PC-9 (cell line): ENCODE measurements at regions not wholly inside any gene's neighbourhood (a gene's known extent, or its start where the extent isn't known, plus 50 kb on each side); places are given as distances from the start of the nearest gene placed in this dataset.
A peak's percentile ranks its signal among the peaks of the same experiment; 100 is the strongest.

ENCODE experiments used
- BruUV-seq: library from RNA; stranded (reverse); fragments of 400-500 nt; replicated peaks from 2 replicates; lab custom pipeline; 2021; lab: Mats Ljungman, UMichigan
- CTCF ChIA-PET: fragments of 300-600 bp; sonication (Branson Sonifier 250); formaldehyde crosslinking; loops from one replicate; lab custom pipeline; 2022; ENCODE audit warnings: antibody characterized with exemption; lab: Charles Lee
- POLR2A ChIA-PET: fragments of 300-600 bp; sonication (Branson Sonifier 250); formaldehyde crosslinking; loops from one replicate; lab custom pipeline; 2022; ENCODE audit warnings: antibody characterized with exemption; ENCODE audit not compliant: unreplicated experiment; lab: Charles Lee
- DNase-seq, 2 experiments: peaks; one replicate each; pipeline versions ENCODE4 v3.0.0 to v3.0.0-alpha.2; 2015 to 2022; ENCODE audit warnings: mixed read lengths in 1 of 2
- H2AFZ ChIP-seq: fragments of 200-600 bp; sonication (generic); 2 replicates; pipeline ENCODE4 v1.8.1; 2017; ENCODE audit warnings: antibody characterized with exemption
- H3F3A ChIP-seq: fragments of 200-600 bp; sonication (generic); 2 replicates; pipeline ENCODE4 v1.8.1; 2017; ENCODE audit warnings: antibody characterized with exemption, mild to moderate bottlenecking, low read depth; ENCODE audit not compliant: insufficient read depth
- H3K27ac ChIP-seq: fragments of 200-600 bp; sonication (generic); 2 replicates; pipeline ENCODE4 v1.6.1; 2016; ENCODE audit warnings: mixed run types
- H3K27me3 ChIP-seq: fragments of 200-600 bp; sonication (generic); 2 replicates; pipeline ENCODE4 v1.6.1; 2016; ENCODE audit warnings: low read depth, mixed run types; ENCODE audit not compliant: insufficient read depth
- H3K36me3 ChIP-seq: fragments of 200-600 bp; sonication (generic); 2 replicates; pipeline ENCODE4 v1.6.1; 2016; ENCODE audit warnings: low read depth, mixed run types
- H3K4me1 ChIP-seq: fragments of 200-600 bp; sonication (generic); replicated peaks from 2 replicates; pipeline ENCODE4 v1.6.1; 2016; ENCODE audit warnings: mixed run types; ENCODE audit not compliant: insufficient read depth
- H3K4me2 ChIP-seq: fragments of 200-600 bp; sonication (generic); 2 replicates; pipeline ENCODE4 v1.6.1; 2017; ENCODE audit warnings: mixed run types
- H3K4me3 ChIP-seq: fragments of 200-600 bp; sonication (generic); 2 replicates; pipeline ENCODE4 v1.6.1; 2016; ENCODE audit warnings: mixed run types
- H3K79me2 ChIP-seq: fragments of 200-600 bp; sonication (generic); 2 replicates; pipeline ENCODE4 v1.6.1; 2017; ENCODE audit warnings: low read depth, mixed run types
- H3K9me2 ChIP-seq: fragments of 200-600 bp; sonication (generic); 2 replicates; pipeline ENCODE4 v1.8.1; 2017; ENCODE audit warnings: mild to moderate bottlenecking; ENCODE audit not compliant: insufficient read depth
- H3K9me3 ChIP-seq: fragments of 200-600 bp; sonication (generic); 2 replicates; pipeline ENCODE4 v1.8.1; 2016; ENCODE audit warnings: low read depth; ENCODE audit not compliant: insufficient read depth
- H4K20me1 ChIP-seq: fragments of 200-600 bp; sonication (generic); 2 replicates; pipeline ENCODE4 v1.8.1; 2017; ENCODE audit not compliant: insufficient read depth
- EZH2 ChIP-seq: fragments of 200-600 bp; sonication (generic); IDR thresholded peaks from 2 replicates; pipeline ENCODE4 v1.8.0; 2017; ENCODE audit warnings: antibody characterized with exemption, low read depth
- intact Hi-C: fragments of 100-400 bp; cut with micrococcal nuclease; formaldehyde crosslinking; loops from one replicate; pipeline ENCODE4 v1.10.0; 2022; ENCODE audit not compliant: unreplicated experiment
- TF ChIP-seq, protein P1 (sequence below): fragments of 200-600 bp; sonication (generic); conservative IDR thresholded peaks from 2 replicates; pipeline ENCODE4 v1.6.1; 2017; ENCODE audit warnings: mixed run types, antibody characterized with exemption, mild to moderate bottlenecking, moderate library complexity

DNA sequence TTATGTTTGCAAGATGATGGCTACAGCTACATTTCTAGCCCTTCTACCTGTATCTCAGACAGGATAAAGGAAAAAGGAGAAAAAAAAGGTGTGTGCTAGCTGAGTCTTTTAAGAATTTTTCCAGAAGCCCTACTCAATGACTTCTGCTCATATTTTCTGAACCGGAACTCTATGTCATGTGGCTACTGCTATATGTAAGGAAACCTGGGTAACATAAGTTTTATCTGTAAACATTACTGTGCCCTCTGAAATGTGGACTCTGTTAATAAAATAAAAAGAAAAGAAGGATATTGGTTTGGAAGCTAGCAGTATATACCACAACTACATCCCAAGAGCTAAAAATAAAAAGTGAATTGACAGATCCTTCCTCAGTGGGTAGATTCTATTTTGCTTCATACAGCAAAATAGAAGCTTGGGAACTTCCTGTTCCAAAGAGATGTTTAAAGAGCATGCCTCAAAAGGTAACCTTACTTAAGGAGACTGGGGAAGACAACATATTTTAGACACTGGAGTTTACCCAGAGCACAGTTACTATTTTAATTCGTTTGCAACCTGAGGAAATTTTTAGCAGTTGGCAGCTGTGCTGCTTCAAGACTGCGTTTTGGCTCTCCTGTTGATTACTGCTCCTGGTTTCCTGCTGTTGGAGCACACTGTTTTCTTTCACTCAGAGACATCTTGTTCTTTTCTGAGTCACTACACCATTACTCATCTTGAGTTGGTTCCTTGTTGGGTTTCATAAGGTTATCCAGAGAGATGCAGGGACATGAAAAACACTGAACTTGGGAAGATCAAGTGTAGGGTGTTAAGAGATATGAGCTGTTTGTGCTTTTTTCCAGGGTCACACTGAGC is 280.7 kb downstream of the NFKBIZ start:
- H3K9me2 ChIP-seq: no peaks in the 10 kb centered on the region; the same call in 1 of the 2 replicates
- peak overlapping the region; percentile 27; the same call in 1 of the 2 replicates for H3K27ac ChIP-seq
- H3K9me3 ChIP-seq: peaks cover 4% of the 10 kb centered on the region
- peaks cover 13% of the 10 kb centered on the region for H3K4me1 ChIP-seq
- H3K4me2 ChIP-seq: no peak overlapping the region
- H3K4me3 ChIP-seq: no peak overlapping the region
- no peaks in the 10 kb centered on the region for H3K27me3 ChIP-seq
- no peaks in the 10 kb centered on the region for H4K20me1 ChIP-seq
- CTCF ChIA-PET: interaction anchor here (0.6 kb wide), 1 partner anchor 50 kb away, joined by 6 read pairs; no protein-coding TSS in a partner anchor
- peak in 1 of 2 experiments; percentile 73 for DNase-seq
- no peaks in the 10 kb centered on the region for H3F3A ChIP-seq
- H3K79me2 ChIP-seq: no peaks in the 10 kb centered on the region
- POLR2A ChIA-PET: no interaction called here
- no peaks in the 10 kb centered on the region for H3K36me3 ChIP-seq
- no peak for TF ChIP-seq EZH2
- BruUV-seq: no TSS peak
- peak overlapping the region; percentile 21 for H2AFZ ChIP-seq
- intact Hi-C loops: no loop called here

DNA sequence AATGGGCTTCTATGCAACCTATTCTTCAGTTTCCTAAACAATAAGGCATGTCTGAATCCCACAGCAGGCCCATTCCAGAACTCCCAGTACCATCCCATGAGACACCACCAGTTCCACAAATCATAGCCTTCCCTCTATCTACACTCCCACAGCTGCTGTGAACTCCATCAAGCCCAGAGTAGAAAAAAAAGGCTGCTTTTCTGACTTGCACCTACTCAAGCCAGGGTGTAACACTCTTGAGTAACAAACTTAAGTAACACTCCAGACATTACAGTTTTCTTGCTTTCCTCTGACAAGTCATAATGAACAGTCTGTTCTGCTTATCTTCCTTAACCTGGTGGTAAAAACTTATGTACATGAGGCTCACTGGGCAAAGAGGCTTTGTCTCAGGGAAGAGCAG is 283.1 kb downstream of the NFKBIZ start:
- Histone ChIP-seq H3K9me3 (no peaks in the 10 kb centered on the region; the same call in 1 of the 2 replicates), H3K9me2 (no peaks in the 10 kb centered on the region; the same call in 1 of the 2 replicates), H3K36me3 (no peaks in the 10 kb centered on the region), H3K27me3 (no peaks in the 10 kb centered on the region), H3K4me1 (peaks cover 11% of the 10 kb centered on the region), H4K20me1 (no peaks in the 10 kb centered on the region), H3K4me2 (no peak overlapping the region), H2AFZ (no peak overlapping the region), H3K27ac (no peak overlapping the region), H3K4me3 (no peak overlapping the region), H3K79me2 (no peaks in the 10 kb centered on the region), H3F3A (no peaks in the 10 kb centered on the region)
- DNase-seq: no peak
- intact Hi-C loops: no loop called here
- no TSS peak for BruUV-seq
- TF ChIP-seq, protein P1, sequence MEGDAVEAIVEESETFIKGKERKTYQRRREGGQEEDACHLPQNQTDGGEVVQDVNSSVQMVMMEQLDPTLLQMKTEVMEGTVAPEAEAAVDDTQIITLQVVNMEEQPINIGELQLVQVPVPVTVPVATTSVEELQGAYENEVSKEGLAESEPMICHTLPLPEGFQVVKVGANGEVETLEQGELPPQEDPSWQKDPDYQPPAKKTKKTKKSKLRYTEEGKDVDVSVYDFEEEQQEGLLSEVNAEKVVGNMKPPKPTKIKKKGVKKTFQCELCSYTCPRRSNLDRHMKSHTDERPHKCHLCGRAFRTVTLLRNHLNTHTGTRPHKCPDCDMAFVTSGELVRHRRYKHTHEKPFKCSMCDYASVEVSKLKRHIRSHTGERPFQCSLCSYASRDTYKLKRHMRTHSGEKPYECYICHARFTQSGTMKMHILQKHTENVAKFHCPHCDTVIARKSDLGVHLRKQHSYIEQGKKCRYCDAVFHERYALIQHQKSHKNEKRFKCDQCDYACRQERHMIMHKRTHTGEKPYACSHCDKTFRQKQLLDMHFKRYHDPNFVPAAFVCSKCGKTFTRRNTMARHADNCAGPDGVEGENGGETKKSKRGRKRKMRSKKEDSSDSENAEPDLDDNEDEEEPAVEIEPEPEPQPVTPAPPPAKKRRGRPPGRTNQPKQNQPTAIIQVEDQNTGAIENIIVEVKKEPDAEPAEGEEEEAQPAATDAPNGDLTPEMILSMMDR: no peak
- TF ChIP-seq EZH2: no peak
- CTCF ChIA-PET: no interaction called here
- POLR2A ChIA-PET: no interaction called here

DNA sequence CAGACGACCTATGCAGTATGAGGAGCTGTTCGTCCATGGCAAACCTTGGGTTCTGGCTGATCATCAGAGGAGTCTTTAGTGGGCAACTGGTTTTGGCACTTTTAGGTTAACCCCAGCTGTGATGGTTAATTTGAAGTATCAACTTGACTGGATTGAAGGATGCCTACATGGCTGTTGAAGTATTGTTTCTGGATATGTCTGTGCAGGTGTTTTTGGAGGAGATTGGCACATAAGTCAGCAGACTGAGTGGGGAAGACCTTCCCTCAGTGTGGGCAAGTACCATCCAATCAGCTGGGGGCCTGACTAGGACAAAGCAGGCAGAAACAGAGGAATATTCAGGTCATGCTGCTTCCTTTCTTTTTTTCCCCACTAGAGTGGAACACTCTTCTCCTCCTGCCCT is 284.1 kb downstream of the NFKBIZ start:
- CTCF ChIA-PET: no interaction called here
- H3F3A ChIP-seq: no peaks in the 10 kb centered on the region
- no peak overlapping the region for H3K4me2 ChIP-seq
- H3K27me3 ChIP-seq: no peaks in the 10 kb centered on the region
- no peaks in the 10 kb centered on the region for H4K20me1 ChIP-seq
- H3K9me2 ChIP-seq: no peaks in the 10 kb centered on the region; the same call in 1 of the 2 replicates
- DNase-seq: no peak
- no peaks in the 10 kb centered on the region for H3K36me3 ChIP-seq
- H2AFZ ChIP-seq: no peak overlapping the region
- POLR2A ChIA-PET: no interaction called here
- H3K27ac ChIP-seq: no peak overlapping the region
- TF ChIP-seq EZH2: no peak
- TF ChIP-seq, protein P1: no peak
- H3K4me3 ChIP-seq: no peak overlapping the region
- intact Hi-C loops: no loop called here
- H3K4me1 ChIP-seq: peaks cover 11% of the 10 kb centered on the region
- BruUV-seq: no TSS peak
- no peaks in the 10 kb centered on the region; the same call in 1 of the 2 replicates for H3K9me3 ChIP-seq
- no peaks in the 10 kb centered on the region for H3K79me2 ChIP-seq
